SK-N-SH treated with all-trans-retinoic acid at 6 μM for 48 hours (cell line): ENCODE measurements at regions not wholly inside any gene's neighbourhood (a gene's known extent, or its start where the extent isn't known, plus 50 kb on each side); places are given as distances from the start of the nearest gene placed in this dataset.

ENCODE experiments used
- ARNTL ChIP-seq: fragments of 450-650 bp; formaldehyde crosslinking; IDR thresholded peaks from 2 replicates; pipeline ENCODE4 v1.5.0; 2020; ENCODE audit warnings: low read depth, mild to moderate bottlenecking, moderate library complexity, borderline replicate concordance
- ISL1 ChIP-seq: fragments of 250-450 bp; sonication (Bioruptor Pico); IDR thresholded peaks from 2 replicates; pipeline ENCODE4 v2.1.2; 2022; ENCODE audit warnings: mild to moderate bottlenecking, moderate library complexity
- OSR1 ChIP-seq: fragments of 250-450 bp; sonication (Bioruptor Pico); IDR thresholded peaks from 2 replicates; pipeline ENCODE4 v1.8.0; 2022; ENCODE audit warnings: moderate library complexity, mild to moderate bottlenecking, inconsistent platforms
- POU6F1 ChIP-seq: fragments of 250-450 bp; sonication (Bioruptor Pico); IDR thresholded peaks from 2 replicates; pipeline ENCODE4 v1.8.0; 2021; ENCODE audit warnings: low read depth, mild to moderate bottlenecking, moderate library complexity, borderline replicate concordance
- RARB ChIP-seq: fragments of 250-450 bp; sonication (Bioruptor Pico); IDR thresholded peaks from 2 replicates; pipeline ENCODE4 v1.8.0; 2021; ENCODE audit warnings: mild to moderate bottlenecking, moderate library complexity
- SNAI2 ChIP-seq: fragments of 250-450 bp; sonication (Bioruptor Pico); IDR thresholded peaks from 2 replicates; pipeline ENCODE4 v1.5.0; 2020; ENCODE audit warnings: mild to moderate bottlenecking, moderate library complexity
- TOX ChIP-seq: fragments of 250-450 bp; sonication (Bioruptor Pico); IDR thresholded peaks from 2 replicates; pipeline ENCODE4 v1.8.0; 2021; ENCODE audit warnings: mild to moderate bottlenecking, moderate library complexity, borderline replicate concordance
- ZFP30 ChIP-seq: fragments of 450-650 bp; formaldehyde crosslinking; IDR thresholded peaks from 2 replicates; pipeline ENCODE4 v1.5.0; 2022; ENCODE audit warnings: mild to moderate bottlenecking, moderate library complexity
- ZNF565 ChIP-seq: fragments of 450-650 bp; formaldehyde crosslinking; conservative IDR thresholded peaks from 2 replicates; pipeline ENCODE4 v1.5.0; 2020; ENCODE audit warnings: low read depth, mild to moderate bottlenecking, moderate library complexity
- TF ChIP-seq, protein P1 (sequence below): fragments of 250-450 bp; sonication (Bioruptor Pico); IDR thresholded peaks from 2 replicates; pipeline ENCODE4 v1.8.0; 2020; ENCODE audit warnings: mild to moderate bottlenecking, moderate library complexity, borderline replicate concordance

DNA sequence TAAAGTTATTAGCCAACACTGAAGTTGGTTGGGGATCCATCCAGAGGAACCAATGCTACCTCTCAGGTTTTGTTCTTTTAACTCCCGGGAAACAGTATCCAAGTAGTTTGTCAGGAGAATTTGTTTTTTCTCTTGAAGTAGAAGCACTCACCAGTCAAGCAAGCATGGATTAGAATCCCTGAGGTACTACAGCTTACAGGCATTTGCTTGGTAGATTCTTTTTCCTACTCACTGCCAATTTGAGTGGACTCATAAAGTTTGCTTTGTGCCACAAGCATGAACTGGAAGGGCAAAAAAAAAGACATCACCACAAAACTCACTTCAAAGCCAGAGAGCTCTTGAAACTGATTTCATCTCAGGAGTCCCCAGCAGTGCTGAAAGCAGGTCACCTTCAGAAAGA lies 167.4 kb downstream of the MBOAT1 start:
- TF ChIP-seq RARB (CRISPR knock-in tag) (no peak), ZFP30 (CRISPR knock-in tag) (no peak), ARNTL (no peak), SNAI2 (CRISPR knock-in tag) (no peak), ZNF565 (no peak), TOX (CRISPR knock-in tag) (no peak), OSR1 (CRISPR knock-in tag) (no peak), ISL1 (CRISPR knock-in tag) (no peak), POU6F1 (CRISPR knock-in tag) (no peak)
- TF ChIP-seq, protein P1, sequence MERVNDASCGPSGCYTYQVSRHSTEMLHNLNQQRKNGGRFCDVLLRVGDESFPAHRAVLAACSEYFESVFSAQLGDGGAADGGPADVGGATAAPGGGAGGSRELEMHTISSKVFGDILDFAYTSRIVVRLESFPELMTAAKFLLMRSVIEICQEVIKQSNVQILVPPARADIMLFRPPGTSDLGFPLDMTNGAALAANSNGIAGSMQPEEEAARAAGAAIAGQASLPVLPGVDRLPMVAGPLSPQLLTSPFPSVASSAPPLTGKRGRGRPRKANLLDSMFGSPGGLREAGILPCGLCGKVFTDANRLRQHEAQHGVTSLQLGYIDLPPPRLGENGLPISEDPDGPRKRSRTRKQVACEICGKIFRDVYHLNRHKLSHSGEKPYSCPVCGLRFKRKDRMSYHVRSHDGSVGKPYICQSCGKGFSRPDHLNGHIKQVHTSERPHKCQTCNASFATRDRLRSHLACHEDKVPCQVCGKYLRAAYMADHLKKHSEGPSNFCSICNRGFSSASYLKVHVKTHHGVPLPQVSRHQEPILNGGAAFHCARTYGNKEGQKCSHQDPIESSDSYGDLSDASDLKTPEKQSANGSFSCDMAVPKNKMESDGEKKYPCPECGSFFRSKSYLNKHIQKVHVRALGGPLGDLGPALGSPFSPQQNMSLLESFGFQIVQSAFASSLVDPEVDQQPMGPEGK (CRISPR knock-in tag): no peak
